ENCODE measurements at regions not wholly inside any gene's neighbourhood (a gene's known extent, or its start where the extent isn't known, plus 50 kb on each side); places are given as distances from the start of the nearest gene placed in this dataset.

GRCh38 chr2:139293992-139294548, 513.9 kb upstream of the NXPH2 start:
- ATAC-seq (no peak), DNase-seq (ENCODE audit: low spot score in 2 of 2) (no peak)
- no peaks in the 10 kb centered on the region for H3K4me1 Mint-ChIP-seq
- no peaks in the 10 kb centered on the region for H3K36me3 Mint-ChIP-seq
- peaks cover 20% of the 10 kb centered on the region for H3K9me3 Mint-ChIP-seq
- no peak overlapping the region for H3K27ac Mint-ChIP-seq
- no peak overlapping the region for H3K4me3 Mint-ChIP-seq

- H3K9me3 Mint-ChIP-seq = peaks cover 22% of the 10 kb centered on the region
These were observed 500.9 kb upstream of the NXPH2 start for GRCh38 chr2:139281124-139281523.

GRCh38 chr2:139271879-139272278, 491.7 kb upstream of the NXPH2 start:
- no peak overlapping the region for H3K4me3 Mint-ChIP-seq
- ATAC-seq (no peak), DNase-seq (ENCODE audit: low spot score in 2 of 2) (no peak)
- no peak overlapping the region for H3K27ac Mint-ChIP-seq
- no peaks in the 10 kb centered on the region for H3K36me3 Mint-ChIP-seq
- H3K4me1 Mint-ChIP-seq = no peaks in the 10 kb centered on the region
- peaks cover 11% of the 10 kb centered on the region for H3K9me3 Mint-ChIP-seq

More at GRCh38 chr2:139281124-139281523, 500.9 kb upstream of the NXPH2 start:
- Mint-ChIP-seq H3K36me3 (no peaks in the 10 kb centered on the region), H3K4me1 (no peaks in the 10 kb centered on the region), H3K4me3 (no peak overlapping the region), H3K27ac (no peak overlapping the region)
- DNase-seq (ENCODE audit: low spot score in 2 of 2) = no peak
- ATAC-seq = no peak

GRCh38 chr2:139271149-139271548, 491.0 kb upstream of the NXPH2 start:
- no peak overlapping the region for H3K4me3 Mint-ChIP-seq
- peaks cover 16% of the 10 kb centered on the region for H3K9me3 Mint-ChIP-seq
- ATAC-seq (no peak), DNase-seq (ENCODE audit: low spot score in 2 of 2) (no peak)
- no peak overlapping the region for H3K27ac Mint-ChIP-seq
- H3K36me3 Mint-ChIP-seq = no peaks in the 10 kb centered on the region
- no peaks in the 10 kb centered on the region for H3K4me1 Mint-ChIP-seq

GRCh38 chr2:139260052-139260430, 479.9 kb upstream of the NXPH2 start:
- Mint-ChIP-seq H3K4me1 (no peaks in the 10 kb centered on the region), H3K27ac (no peak overlapping the region), H3K9me3 (peaks cover 10% of the 10 kb centered on the region), H3K4me3 (no peak overlapping the region), H3K36me3 (no peaks in the 10 kb centered on the region)
- no peak for ATAC-seq
- no peak for DNase-seq (ENCODE audit: low spot score in 2 of 2)

- ATAC-seq (no peak), DNase-seq (ENCODE audit: low spot score in 2 of 2) (no peak)
- Mint-ChIP-seq H3K4me3 (no peak overlapping the region), H3K9me3 (peaks cover 10% of the 10 kb centered on the region), H3K27ac (no peak overlapping the region), H3K4me1 (no peaks in the 10 kb centered on the region), H3K36me3 (no peaks in the 10 kb centered on the region)
These were observed 479.3 kb upstream of the NXPH2 start for GRCh38 chr2:139259422-139260051.

- H3K4me3 Mint-ChIP-seq = no peak overlapping the region
- no peak overlapping the region for H3K27ac Mint-ChIP-seq
- H3K4me1 Mint-ChIP-seq = no peaks in the 10 kb centered on the region
- ATAC-seq (no peak), DNase-seq (ENCODE audit: low spot score in 2 of 2) (no peak)
- peaks cover 13% of the 10 kb centered on the region for H3K9me3 Mint-ChIP-seq
- no peaks in the 10 kb centered on the region for H3K36me3 Mint-ChIP-seq
These were observed 461.1 kb upstream of the NXPH2 start for GRCh38 chr2:139241286-139241685.

GRCh38 chr2:139237023-139237422, 456.8 kb upstream of the NXPH2 start:
- no peak for ATAC-seq
- no peaks in the 10 kb centered on the region for H3K4me1 Mint-ChIP-seq
- H3K27ac Mint-ChIP-seq = no peak overlapping the region
- H3K4me3 Mint-ChIP-seq = no peak overlapping the region
- no peaks in the 10 kb centered on the region for H3K36me3 Mint-ChIP-seq
- DNase-seq (ENCODE audit: low spot score in 2 of 2) = no peak
- peaks cover 17% of the 10 kb centered on the region for H3K9me3 Mint-ChIP-seq

GRCh38 chr2:139230881-139231280, 450.7 kb upstream of the NXPH2 start:
- H3K36me3 Mint-ChIP-seq = no peaks in the 10 kb centered on the region
- H3K4me3 Mint-ChIP-seq = no peak overlapping the region
- peaks cover 26% of the 10 kb centered on the region for H3K9me3 Mint-ChIP-seq
- no peak overlapping the region for H3K27ac Mint-ChIP-seq
- DNase-seq (ENCODE audit: low spot score in 2 of 2) (no peak), ATAC-seq (no peak)
- H3K4me1 Mint-ChIP-seq = no peaks in the 10 kb centered on the region

GRCh38 chr2:139228276-139228675, 448.1 kb upstream of the NXPH2 start:
- no peaks in the 10 kb centered on the region for H3K36me3 Mint-ChIP-seq
- no peak for ATAC-seq
- H3K4me1 Mint-ChIP-seq = no peaks in the 10 kb centered on the region
- peaks cover 18% of the 10 kb centered on the region for H3K9me3 Mint-ChIP-seq
- no peak overlapping the region for H3K4me3 Mint-ChIP-seq
- DNase-seq (ENCODE audit: low spot score in 2 of 2) = no peak
- no peak overlapping the region for H3K27ac Mint-ChIP-seq

- DNase-seq (ENCODE audit: low spot score in 2 of 2) = no peak
- ATAC-seq = no peak
- H3K9me3 Mint-ChIP-seq = peaks cover 18% of the 10 kb centered on the region
- H3K4me3 Mint-ChIP-seq = no peak overlapping the region
- H3K27ac Mint-ChIP-seq = no peak overlapping the region
- H3K36me3 Mint-ChIP-seq = no peaks in the 10 kb centered on the region
- H3K4me1 Mint-ChIP-seq = no peaks in the 10 kb centered on the region
These were observed 445.8 kb upstream of the NXPH2 start for GRCh38 chr2:139225961-139226360.

- no peak overlapping the region for H3K4me3 Mint-ChIP-seq
- H3K9me3 Mint-ChIP-seq = peaks cover 25% of the 10 kb centered on the region
These were observed 438.0 kb upstream of the NXPH2 start for GRCh38 chr2:139218181-139218580.

GRCh38 chr2:139217641-139218040, 437.5 kb upstream of the NXPH2 start:
- ATAC-seq (no peak), DNase-seq (ENCODE audit: low spot score in 2 of 2) (no peak)
- Mint-ChIP-seq H3K4me1 (no peaks in the 10 kb centered on the region), H3K27ac (no peak overlapping the region), H3K9me3 (peaks cover 23% of the 10 kb centered on the region), H3K36me3 (no peaks in the 10 kb centered on the region), H3K4me3 (no peak overlapping the region)

More at GRCh38 chr2:139218181-139218580, 438.0 kb upstream of the NXPH2 start:
- ATAC-seq = no peak
- H3K27ac Mint-ChIP-seq = no peak overlapping the region
- no peaks in the 10 kb centered on the region for H3K4me1 Mint-ChIP-seq
- no peaks in the 10 kb centered on the region for H3K36me3 Mint-ChIP-seq
- DNase-seq (ENCODE audit: low spot score in 2 of 2) = no peak

GRCh38 chr2:139216435-139216834, 436.2 kb upstream of the NXPH2 start:
- Mint-ChIP-seq H3K4me1 (no peaks in the 10 kb centered on the region), H3K27ac (no peak overlapping the region), H3K4me3 (no peak overlapping the region), H3K9me3 (peaks cover 24% of the 10 kb centered on the region), H3K36me3 (no peaks in the 10 kb centered on the region)
- DNase-seq (ENCODE audit: low spot score in 2 of 2) (no peak), ATAC-seq (no peak)

- Mint-ChIP-seq H3K27ac (no peak overlapping the region), H3K36me3 (no peaks in the 10 kb centered on the region), H3K4me1 (no peaks in the 10 kb centered on the region), H3K9me3 (peaks cover 25% of the 10 kb centered on the region), H3K4me3 (no peak overlapping the region)
- DNase-seq (ENCODE audit: low spot score in 2 of 2) = no peak
- ATAC-seq = no peak
These were observed 434.6 kb upstream of the NXPH2 start for GRCh38 chr2:139214801-139215200.

GRCh38 chr2:139209586-139209985, 429.4 kb upstream of the NXPH2 start:
- no peak for DNase-seq (ENCODE audit: low spot score in 2 of 2)
- H3K4me1 Mint-ChIP-seq = no peaks in the 10 kb centered on the region
- no peak overlapping the region for H3K27ac Mint-ChIP-seq
- no peak overlapping the region for H3K4me3 Mint-ChIP-seq
- H3K36me3 Mint-ChIP-seq = no peaks in the 10 kb centered on the region
- H3K9me3 Mint-ChIP-seq = peaks cover 14% of the 10 kb centered on the region
- no peak for ATAC-seq
